Spleen (tissue), 7 donors: ENCODE measurements at regions not wholly inside any gene's neighbourhood (a gene's known extent, or its start where the extent isn't known, plus 50 kb on each side); places are given as distances from the start of the nearest gene placed in this dataset.

Source experiments
- POLR2A ChIP-seq, 3 donors: fragments of 450-650 bp; IDR thresholded peaks; one replicate each; pipeline ENCODE4 v1.5.1; 2017; ENCODE audit warnings: antibody characterized with exemption in 3 of 3, mild to moderate bottlenecking in 1 of 3
- POLR2AphosphoS5 ChIP-seq, 3 donors: sonication (generic); formaldehyde crosslinking; IDR thresholded peaks; one replicate each; pipeline ENCODE4 v1.5.1; 2017; ENCODE audit warnings: antibody characterized with exemption in 3 of 3
- TF ChIP-seq, protein P1 (sequence below), 11 experiments: fragments of 200-600 bp in 7 of 11; fragments of 450-650 bp in 4 of 11; sonication (generic) in 4 of 11; IDR thresholded peaks in 8 of 11; conservative IDR thresholded peaks in 3 of 11; 1 replicate in 7 of 11; 2 replicates in 4 of 11; pipeline versions ENCODE4 v1.4.0 to v1.8.0; 2016 to 2021; ENCODE audit warnings: antibody characterized with exemption in 11 of 11, inconsistent platforms in 4 of 11, mild to moderate bottlenecking in 1 of 11
- donor health status: DM: no; HTN: no; CAD: no; lungs with moderate emphysema.
- donor health status: DM: no; HTN: no; CAD: no.
- donor health status: DM: no; HTN: no; CAD: no.

DNA sequence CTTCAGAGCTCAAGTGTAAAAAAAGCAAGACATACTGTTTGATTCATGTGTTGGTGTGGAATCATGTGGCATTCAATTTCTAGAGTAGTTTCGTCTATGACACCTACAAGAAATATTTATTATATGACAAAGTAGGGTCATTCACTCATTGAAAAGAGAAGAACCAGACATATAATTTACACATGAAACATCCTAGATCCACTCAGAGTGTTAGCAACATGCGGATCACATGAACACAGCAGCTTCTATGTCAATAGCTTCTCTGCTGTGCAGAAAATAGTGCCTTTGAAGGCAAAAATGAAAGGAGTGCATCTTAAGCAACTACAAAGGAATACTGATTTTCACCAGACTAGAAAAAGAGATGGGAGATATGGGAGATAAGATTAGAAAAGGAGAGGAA, 569.8 kb downstream of the RPS29 start:
- TF ChIP-seq, protein P1, sequence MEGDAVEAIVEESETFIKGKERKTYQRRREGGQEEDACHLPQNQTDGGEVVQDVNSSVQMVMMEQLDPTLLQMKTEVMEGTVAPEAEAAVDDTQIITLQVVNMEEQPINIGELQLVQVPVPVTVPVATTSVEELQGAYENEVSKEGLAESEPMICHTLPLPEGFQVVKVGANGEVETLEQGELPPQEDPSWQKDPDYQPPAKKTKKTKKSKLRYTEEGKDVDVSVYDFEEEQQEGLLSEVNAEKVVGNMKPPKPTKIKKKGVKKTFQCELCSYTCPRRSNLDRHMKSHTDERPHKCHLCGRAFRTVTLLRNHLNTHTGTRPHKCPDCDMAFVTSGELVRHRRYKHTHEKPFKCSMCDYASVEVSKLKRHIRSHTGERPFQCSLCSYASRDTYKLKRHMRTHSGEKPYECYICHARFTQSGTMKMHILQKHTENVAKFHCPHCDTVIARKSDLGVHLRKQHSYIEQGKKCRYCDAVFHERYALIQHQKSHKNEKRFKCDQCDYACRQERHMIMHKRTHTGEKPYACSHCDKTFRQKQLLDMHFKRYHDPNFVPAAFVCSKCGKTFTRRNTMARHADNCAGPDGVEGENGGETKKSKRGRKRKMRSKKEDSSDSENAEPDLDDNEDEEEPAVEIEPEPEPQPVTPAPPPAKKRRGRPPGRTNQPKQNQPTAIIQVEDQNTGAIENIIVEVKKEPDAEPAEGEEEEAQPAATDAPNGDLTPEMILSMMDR (IDR thresholded peaks at IDR 0.05 in 8 of 11, conservative IDR thresholded peaks at IDR 0.05 in 3 of 11) = no peak
- no peak for TF ChIP-seq POLR2A (IDR thresholded peaks at IDR 0.05)
- TF ChIP-seq POLR2AphosphoS5 (IDR thresholded peaks at IDR 0.05) = no peak
